HG02623 (cell line): ENCODE measurements at regions not wholly inside any gene's neighbourhood (a gene's known extent, or its start where the extent isn't known, plus 50 kb on each side); places are given as distances from the start of the nearest gene placed in this dataset.

Experiments used
- ATAC-seq: cut with Tn5 transposase; IDR thresholded peaks from one replicate; pipeline ENCODE4 v1.9.1; 2021; ENCODE audit warnings: moderate library complexity; ENCODE audit not compliant: unreplicated experiment

- no peak for ATAC-seq
Observed at GRCh38 chr18:68262690-68263294, 452.1 kb downstream of the TMX3 start.

- ATAC-seq = no peak
Observed at GRCh38 chr18:68256418-68257067, 458.4 kb downstream of the TMX3 start.

- no peak for ATAC-seq
Observed at GRCh38 chr18:68244786-68245185, 470.1 kb downstream of the TMX3 start.

GRCh38 chr18:68241881-68242280 is 473.0 kb downstream of the TMX3 start:
- no peak for ATAC-seq

GRCh38 chr18:68234676-68235075 is 480.2 kb downstream of the TMX3 start:
- no peak for ATAC-seq

GRCh38 chr18:68234131-68234530 is 480.8 kb downstream of the TMX3 start:
- ATAC-seq = no peak

- ATAC-seq = no peak
Observed at GRCh38 chr18:68233018-68233417, 481.9 kb downstream of the TMX3 start.

- ATAC-seq = no peak
Observed at GRCh38 chr18:68229351-68229750, 485.6 kb downstream of the TMX3 start.

GRCh38 chr18:68221111-68221724 is 493.7 kb downstream of the TMX3 start:
- ATAC-seq = no peak

GRCh38 chr18:68220458-68220857 is 494.4 kb downstream of the TMX3 start:
- ATAC-seq = no peak

- no peak for ATAC-seq
Observed at GRCh38 chr18:68219872-68220271, 495.0 kb downstream of the TMX3 start.

GRCh38 chr18:68219274-68219673 is 495.6 kb downstream of the TMX3 start:
- no peak for ATAC-seq

GRCh38 chr18:68215931-68216330 is 499.0 kb downstream of the TMX3 start:
- no peak for ATAC-seq

- no peak for ATAC-seq
Observed at GRCh38 chr18:68186039-68186438, 528.9 kb downstream of the TMX3 start.

GRCh38 chr18:68181956-68182355 is 533.0 kb downstream of the TMX3 start:
- ATAC-seq = no peak

- no peak for ATAC-seq
Observed at GRCh38 chr18:68179811-68180210, 535.1 kb downstream of the TMX3 start.

- ATAC-seq = no peak
Observed at GRCh38 chr18:68178921-68179320, 536.0 kb downstream of the TMX3 start.

GRCh38 chr18:68177807-68178702 is 536.9 kb downstream of the TMX3 start:
- ATAC-seq = no peak

- no peak for ATAC-seq
Observed at GRCh38 chr18:68176901-68177300, 538.0 kb downstream of the TMX3 start.

GRCh38 chr18:68172842-68173549 is 541.9 kb downstream of the TMX3 start:
- no peak for ATAC-seq

- no peak for ATAC-seq
Observed at GRCh38 chr18:68164909-68165308, 550.0 kb downstream of the TMX3 start.
